HCEC 1CT (cell line): ENCODE measurements at regions not wholly inside any gene's neighbourhood (a gene's known extent, or its start where the extent isn't known, plus 50 kb on each side); places are given as distances from the start of the nearest gene placed in this dataset.
"Not testable (repeated sequence)": the region's sequence is repeated elsewhere in the genome, so short reads cannot be mapped to it uniquely, and the experiment has no call there.

Experiments
- DNase-seq: peaks from one replicate; pipeline ENCODE4 v3.0.0-alpha.2; 2017

DNA sequence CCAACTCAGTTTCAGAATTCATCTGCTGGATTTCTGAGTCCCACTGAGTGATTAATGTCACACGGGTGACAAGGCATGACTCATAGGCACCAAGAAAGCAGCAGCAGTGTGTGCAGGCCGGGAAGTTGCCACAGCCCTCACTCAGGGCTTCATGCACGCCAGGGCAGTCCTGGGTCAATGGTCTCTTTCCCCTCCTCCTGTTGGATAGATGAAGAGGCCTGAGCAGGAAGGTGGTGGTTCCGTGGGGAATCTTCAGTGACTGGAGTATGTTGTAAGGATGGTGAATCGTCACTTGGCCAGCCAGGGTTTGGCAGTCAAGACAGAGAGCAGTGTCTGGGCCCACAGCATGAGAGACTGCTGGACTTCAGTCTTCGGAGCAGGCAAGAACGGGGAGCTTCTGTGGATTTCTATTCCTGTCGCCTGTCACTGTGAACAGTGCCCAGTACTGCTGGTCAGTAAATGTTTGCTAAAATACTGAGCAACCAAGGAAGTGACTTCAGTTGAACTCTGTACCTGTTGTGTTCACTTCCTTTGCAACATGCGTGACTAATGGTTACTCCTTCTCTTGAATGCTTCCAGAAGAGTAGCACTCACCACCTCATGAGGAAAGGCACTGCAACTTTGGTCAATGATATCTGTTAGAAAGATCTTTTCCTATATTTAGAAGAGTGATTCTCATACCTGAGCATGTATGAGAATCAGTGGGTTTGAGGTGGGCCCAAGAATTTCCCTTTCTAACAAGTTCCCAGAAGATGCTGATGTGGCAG is 62.0 kb upstream of the CD93 start:
- peak; percentile 77 for DNase-seq

DNA sequence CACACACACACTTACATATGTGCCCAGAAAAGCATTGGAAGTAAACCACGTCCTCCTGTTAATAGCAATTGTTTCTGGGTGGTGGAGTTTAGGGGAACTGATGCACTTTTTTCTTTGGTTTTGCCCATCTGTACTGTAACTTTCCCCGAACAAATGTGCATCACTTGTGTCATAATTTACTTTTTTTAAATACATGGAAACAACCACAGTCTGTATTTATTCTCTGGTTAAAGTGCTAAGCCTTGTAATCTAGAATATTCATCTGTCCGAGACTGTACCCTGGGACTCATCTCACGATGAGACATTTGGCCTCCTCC is 61.5 kb upstream of the CD93 start:
- DNase-seq, result no peak

DNA sequence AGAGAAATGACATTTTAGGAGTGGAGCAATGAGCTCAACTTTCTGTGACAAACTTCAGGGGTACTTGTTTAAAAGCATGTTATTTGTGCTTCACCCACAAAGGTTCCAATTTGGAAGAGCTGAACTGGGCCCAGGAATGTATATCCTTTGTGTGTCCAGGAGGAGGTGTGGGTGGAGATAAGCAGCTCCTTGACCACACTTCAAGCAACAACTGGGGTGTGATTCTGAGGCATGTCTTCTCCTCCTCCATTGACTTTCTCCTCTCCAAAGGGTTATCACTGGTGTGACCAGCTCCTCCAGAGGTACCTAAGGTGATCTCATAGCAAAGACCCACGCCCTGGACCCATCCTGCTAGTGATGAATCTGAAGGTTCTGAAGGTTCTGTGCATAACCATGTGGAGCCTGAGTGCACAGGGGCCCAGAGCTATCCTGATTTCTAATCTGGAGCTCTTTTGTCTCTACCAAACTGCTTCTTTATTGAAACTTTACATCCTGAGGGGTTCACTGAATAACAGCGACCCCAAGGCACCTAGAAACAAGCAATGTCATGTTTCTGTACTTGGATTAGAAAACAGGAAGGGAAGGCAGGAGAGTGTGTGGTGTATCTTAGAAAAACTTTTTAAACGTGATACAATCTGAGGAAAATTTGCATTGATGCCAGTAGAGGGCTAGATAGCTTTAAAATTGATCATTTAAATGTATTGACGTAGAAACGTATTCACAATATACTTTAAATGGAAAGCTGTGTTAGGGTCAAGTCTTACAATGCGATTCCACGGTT is 60.9 kb upstream of the CD93 start:
- DNase-seq, result no peak

DNA sequence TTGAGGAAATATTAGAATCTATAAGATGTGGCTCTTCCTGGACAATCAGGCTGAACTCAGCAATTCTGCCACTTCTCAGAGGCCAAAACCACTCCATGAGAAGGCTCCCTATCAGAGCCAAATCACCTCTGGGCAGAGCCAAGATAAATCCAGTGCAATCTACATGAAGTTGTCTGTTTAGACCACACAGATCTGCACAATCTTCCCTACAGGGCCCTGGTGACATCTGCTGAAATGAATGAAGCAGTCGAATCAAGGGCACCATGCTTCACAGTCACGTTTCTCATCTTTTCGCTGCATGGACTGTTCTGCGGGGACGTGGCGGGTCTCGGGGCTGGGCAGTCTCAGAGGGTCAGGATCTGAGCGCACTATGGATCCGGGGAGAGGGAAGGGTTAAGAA is 60.1 kb upstream of the CD93 start:
- no peak for DNase-seq

DNA sequence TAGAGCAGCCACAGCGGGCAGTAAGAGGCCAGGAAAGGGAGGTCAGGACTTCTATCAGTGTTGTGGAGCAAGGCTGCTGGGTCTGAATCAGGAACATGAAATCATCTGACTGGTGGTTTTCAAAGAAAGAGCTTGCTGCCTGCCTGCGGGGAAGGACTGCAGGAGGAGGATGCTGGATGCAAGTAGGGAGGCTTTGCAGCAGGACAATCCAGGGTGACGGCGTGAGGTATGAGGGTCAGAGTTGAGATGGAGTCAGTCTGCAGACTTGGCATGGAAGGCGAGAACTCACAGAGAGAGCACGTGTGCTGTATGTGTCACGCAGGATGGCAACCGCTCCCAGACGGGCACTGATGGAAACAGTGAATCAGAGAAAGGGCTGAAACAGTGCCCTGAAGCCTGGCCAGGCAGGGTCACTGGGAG is 59.2 kb upstream of the CD93 start:
- DNase-seq, result no peak

DNA sequence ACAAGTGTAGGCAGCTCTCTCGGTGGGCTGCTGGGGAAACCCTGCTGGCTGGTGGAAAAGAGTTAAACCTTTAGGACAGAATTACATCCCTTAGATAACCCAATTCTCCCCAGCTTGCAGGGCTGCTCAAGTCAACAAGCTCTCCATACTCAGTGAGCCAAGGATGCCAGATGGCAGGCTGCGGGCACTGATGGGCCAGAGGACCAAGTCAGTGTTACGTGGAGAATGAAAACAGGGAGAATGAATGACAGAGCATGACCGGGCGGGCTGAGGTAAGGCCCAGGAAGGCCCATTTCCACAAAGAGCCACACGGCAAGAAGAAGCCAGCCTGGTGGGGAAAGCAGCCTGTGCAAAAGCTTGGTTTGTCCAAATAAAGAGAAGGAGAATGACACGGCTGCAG is 58.7 kb upstream of the CD93 start:
- no peak for DNase-seq

DNA sequence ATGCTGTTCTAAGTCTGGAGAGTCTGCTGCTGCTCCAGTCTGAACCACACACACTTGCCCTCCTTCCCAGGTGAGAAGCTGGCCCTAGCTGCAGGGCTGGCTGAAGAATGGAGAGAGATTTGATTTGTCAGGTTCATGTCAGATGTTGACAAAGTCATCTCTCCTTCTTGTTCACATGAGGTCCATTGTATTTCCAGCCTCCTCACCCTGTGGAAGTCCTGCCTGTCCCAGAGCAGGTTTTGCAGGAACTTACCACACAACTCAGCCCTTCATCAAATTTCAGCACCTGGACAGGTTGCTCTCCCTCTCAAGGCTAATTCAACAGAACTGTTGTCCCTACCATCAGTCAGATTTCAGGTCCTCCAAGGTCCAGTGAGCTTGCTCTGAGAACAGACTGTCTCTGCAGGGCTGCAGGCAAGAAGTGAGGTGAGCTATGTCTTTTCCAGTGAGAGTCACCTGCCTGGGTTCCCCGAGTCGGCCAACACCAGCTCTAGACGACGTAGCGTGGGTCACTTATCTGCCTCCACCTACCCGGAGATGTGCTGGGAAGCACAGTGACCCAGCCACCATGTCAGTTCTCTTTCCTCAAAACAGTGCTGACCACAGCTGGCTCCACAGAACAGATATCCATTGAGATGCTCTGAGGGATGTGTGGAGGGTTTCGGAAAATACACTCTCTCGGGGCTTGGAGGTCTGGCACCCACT is 58.0 kb upstream of the CD93 start:
- DNase-seq, result no peak

DNA sequence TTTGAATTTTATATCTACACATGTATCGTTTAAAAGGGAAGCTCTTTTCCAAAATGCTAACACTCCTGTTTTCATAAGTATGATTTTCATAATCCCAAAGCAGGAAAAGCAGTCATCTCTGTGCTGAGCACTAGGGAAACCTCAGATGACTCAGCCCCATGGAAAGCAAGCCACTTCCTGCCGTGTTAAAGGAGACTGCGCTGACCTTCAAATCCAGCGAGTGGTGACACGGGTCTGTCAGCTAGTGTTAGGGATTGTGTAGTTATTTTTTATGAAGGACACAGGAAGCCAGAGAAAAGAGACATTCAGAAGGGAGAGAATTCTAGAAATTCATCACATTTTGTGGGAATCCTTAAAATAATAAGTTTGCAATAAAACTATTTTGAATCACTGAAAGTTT is 57.0 kb upstream of the CD93 start:
- peak; percentile 91 for DNase-seq

DNA sequence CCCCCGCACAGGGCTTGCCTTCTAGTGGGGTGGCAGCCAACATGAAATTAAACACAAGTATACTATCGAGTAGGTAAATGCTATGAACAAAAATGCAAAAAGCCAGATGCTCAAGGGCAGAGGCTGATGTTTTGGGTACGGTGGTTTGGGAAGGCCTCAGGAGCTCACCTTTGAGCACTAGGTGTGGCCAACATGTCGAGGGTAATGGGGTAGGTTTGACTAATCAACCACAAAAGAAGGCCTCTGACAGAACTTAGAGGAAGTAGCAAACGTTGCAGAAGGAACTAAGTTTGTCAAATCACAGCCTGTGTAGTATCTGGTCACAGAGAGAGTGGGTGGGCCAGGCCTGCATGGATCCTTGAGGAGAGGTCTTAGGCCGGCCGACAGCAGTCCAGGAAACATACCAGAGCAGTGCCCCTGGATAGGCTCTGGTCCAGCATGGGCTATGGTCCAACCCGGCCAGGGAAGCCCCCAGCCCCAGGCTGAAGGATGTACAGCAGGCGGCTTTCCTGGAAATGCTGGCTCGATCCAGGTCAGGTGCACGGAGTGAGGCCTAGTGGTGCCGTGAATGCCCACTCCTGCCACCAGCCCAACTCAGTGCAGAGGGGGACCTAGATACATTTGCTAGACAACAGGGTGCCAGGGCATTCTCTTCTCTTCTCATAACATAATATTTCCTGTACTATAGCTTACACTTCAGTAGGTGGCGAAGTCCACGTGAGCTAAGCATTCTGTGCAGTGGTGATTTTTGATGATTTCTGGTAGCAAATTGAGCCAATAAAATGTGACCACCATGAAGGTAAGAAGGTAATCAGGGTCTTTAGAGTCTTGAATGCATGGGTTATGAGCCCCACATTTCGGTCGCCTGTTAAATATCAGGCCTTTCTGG is 56.3 kb upstream of the CD93 start:
- DNase-seq, result no peak

DNA sequence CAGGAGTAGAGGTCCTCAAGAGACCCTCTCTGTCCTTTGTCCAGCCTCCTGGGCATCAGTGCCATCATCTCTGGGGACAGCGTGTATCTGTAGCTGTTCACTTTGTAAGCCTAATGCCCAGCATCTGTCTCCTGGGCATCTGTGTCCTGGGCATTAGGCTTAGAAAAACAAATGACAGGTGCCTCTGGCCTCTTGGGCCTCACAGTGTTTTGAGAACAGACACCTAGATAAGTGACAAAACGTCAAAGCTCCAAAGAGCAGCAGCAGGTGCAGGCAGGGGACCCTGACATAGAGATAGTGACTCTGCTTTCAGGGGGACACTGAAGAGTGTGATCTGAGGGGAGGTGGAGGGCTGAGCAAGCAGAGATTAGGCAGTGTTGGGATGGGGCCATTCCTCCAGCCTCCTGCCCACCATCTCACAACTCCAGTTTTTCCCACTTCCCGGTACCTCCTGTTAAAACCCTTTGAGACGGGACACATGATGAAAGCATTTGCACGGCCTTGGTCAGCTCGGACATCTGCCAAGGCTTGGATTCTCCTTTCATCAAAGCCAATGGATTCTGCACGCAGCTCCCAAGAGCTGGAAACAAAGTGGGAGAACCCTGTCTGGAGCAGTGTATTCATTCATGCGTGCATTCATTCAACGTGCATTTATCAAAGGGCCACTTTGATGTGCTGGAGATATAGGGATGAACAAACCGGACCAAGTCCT is 55.5 kb upstream of the CD93 start:
- DNase-seq, result no peak

DNA sequence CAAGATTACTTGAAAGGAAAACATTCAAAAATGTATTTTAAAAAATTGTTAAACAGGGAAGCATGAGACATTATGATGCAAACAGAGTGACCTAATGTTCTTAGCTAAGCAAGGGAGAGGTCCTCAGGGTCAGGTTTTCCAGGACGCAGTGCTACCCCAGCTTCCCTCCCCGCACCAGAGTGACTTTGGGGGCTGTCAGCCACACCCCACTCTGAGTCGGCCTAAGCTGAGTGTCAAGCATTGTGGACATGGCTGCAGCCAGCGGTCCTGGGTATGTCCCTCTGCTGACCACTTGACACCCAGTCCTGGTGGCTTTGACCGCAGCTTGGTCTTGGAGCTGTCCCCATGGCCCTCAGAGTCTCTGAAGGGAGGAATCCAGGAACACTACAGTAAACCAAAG is 54.9 kb upstream of the CD93 start:
- DNase-seq, result no peak

DNA sequence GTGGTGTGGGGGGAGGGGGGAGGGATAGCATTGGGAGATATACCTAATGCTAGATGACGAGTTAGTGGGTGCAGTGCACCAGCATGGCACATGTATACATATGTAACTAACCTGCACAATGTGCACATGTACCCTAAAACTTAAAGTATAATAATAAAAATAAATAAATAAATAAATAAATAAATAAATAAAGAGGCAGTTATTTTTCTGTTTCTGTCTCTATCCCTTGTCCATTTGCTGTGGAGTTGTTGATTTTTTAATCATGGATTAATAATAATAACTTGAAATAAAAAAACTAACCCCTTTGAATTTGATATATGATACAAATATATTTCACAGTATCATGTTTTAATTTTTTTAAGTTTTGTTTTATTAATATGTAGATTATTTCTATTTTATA is 53.9 kb upstream of the CD93 start:
- DNase-seq, result not testable (repeated sequence)

DNA sequence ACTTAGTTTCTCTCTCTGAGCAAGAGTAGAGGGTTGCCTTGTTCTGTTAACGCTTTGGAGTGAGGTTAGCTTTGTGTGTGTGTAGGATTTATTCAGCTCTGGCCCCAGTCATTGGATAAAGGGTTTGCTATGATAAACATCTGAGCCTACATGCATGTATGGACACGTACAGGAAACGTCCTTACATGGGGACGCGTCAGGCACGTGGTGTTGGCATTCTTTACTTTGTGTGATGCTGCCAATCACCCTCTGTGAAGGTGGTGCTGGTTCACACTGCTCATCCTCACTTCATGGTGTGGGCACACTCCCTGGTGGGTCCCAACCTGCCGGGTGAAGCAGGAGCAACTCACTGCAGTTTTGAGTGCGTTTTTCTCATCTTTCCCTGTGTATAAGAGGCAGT is 53.4 kb upstream of the CD93 start:
- no peak for DNase-seq

DNA sequence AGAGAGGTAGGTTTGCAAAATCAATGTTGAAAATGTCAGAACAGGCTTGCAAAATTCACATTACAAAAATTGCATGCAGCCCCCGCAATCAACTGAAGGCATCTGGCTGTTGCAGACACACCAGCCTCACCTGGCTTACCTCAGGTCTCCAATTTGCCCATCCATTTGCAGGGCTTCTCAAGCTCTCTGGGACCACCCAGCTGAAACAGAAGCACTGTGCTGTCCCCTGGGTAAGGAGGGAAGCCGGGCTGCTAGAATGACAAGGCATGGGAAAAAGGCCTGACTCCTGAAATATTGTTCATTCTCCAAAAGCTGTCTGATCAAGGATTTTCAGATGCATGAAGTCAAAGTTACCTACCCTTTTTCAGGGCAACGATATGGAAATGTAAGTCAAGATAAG is 52.6 kb upstream of the CD93 start:
- no peak for DNase-seq

DNA sequence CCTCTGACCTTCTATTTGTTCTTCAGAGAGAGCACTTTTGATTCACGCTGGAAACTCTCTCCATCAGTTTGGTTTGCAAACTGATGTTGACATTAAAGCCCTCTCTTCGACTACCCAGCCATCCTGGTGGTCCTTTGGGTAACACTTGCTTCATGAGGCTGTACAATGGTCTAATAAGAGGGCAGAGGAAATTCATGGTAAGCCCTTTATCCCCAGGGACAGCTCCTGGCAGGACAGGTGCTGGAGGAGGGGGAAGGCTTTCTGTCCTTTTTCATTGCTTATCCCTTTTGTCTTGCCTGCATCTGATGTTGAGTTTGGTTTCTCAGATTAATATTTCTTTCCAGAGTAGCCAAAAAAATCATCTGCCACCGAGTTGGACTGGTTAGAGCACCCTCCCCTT is 52.1 kb upstream of the CD93 start:
- DNase-seq, result no peak

DNA sequence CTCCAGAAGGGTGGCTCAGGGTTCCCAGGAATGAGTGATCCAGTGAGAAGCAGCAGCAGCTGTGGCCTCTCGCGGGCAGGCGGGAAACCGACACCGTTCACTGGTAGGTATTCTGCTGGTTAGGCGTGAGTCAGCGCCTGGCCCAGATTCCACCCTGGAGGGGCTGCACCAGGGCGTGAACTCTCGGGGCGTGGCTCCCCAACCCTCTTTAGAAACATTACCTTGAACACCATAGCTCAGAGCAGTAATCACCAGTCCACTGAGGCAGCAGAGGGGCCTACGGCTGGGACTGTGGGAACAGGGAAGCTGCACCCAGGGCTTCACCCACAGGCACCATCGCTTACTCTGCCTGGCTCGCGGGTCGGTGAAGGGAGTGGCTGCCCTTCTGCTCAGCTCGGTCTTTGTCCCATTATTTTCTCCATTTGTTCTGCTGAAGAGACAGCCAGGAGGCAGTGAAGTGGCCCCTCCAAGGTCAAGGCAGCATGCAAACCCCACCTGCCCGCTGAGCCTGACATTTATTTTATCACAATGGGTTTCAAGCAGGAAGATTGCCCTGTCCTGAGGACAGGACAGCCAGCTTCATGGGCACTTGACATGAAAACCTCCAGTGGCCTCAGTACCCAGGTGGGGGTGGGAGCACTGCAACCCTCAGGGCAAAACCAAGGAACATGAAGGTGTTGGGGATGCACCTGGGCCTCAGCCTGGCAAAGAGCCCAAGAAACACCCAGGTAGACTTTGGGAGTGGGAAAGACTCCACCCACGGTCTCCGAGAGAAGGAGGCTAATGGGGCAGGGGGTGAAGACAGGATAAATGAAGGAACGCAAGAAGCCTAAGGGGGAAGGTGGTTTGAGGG is 51.0 kb upstream of the CD93 start:
- no peak for DNase-seq

DNA sequence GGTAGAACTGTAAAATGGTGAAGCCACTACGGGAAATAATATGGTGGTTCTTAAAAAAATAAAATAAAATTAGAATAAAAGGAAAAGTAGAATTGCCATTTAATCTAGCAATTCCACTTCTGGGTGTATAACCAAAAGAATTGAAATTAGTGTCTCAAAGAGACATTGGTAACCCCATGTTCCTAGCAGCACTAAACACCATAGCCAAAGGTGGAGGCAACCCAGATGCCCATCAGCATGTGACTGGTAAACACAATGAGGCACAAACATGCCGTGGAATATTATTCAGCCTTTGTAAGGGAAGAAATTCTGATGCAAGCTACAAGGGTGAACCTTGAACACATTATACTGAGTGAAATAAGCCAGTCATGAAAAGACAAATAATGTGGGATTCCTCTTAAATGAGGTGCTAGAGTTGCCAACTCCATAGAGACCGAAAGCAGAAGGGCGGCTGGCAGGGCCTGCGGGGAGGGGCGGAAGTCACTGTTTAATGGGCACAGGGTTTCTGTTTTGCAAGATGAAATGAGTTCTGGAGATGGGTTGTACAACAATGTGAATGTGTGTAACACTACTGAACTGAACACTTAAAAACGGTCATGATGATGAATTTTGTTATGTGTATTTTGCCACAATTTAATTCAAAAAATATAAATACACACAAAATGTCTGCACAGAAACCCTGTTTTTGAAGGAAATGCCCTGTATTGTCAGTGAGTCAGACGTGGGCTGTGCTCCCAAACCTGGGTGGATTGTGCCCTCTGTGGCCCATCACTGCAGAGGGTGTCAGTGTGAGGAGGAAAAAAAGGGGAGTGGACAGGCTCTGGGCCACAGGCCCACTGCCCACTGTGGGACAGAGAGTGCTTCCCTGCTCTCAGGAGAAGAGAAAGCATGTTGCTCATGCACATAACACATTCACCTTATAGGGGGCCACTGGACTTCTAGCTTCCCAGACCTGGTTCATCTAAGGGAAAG is 49.6 kb upstream of the CD93 start:
- no peak for DNase-seq
